GM23248 (cell line): ENCODE measurements at regions not wholly inside any gene's neighbourhood (a gene's known extent, or its start where the extent isn't known, plus 50 kb on each side); places are given as distances from the start of the nearest gene placed in this dataset.

Experiments
- DNase-seq: peaks from one replicate; pipeline ENCODE4 v3.0.0-alpha.2; 2015
- H2AFZ ChIP-seq: fragments of 200-600 bp; sonication (generic); 2 replicates; pipeline ENCODE4 v1.6.1; 2016; ENCODE audit warnings: antibody characterized with exemption
- H3F3A ChIP-seq: fragments of 200-600 bp; sonication (generic); 2 replicates; pipeline ENCODE4 v1.6.1; 2016; ENCODE audit warnings: mild to moderate bottlenecking, antibody characterized with exemption, mixed run types; ENCODE audit not compliant: insufficient read depth
- H3K27ac ChIP-seq: fragments of 200-600 bp; sonication (generic); 2 replicates; pipeline ENCODE4 v1.5.1; 2016; ENCODE audit warnings: mild to moderate bottlenecking
- H3K27me3 ChIP-seq: fragments of 200-600 bp; sonication (generic); replicated peaks from 2 replicates; pipeline ENCODE4 v1.6.1; 2016; ENCODE audit warnings: mild to moderate bottlenecking; ENCODE audit not compliant: insufficient read depth
- H3K36me3 ChIP-seq: fragments of 200-600 bp; sonication (generic); 2 replicates; pipeline ENCODE4 v1.6.1; 2016; ENCODE audit warnings: low read depth, mild to moderate bottlenecking
- H3K4me1 ChIP-seq: fragments of 200-600 bp; sonication (generic); 2 replicates; pipeline ENCODE4 v1.6.1; 2016; ENCODE audit warnings: mild to moderate bottlenecking; ENCODE audit not compliant: insufficient read depth
- H3K4me2 ChIP-seq: fragments of 200-600 bp; sonication (generic); one replicate; pipeline ENCODE4 v1.6.1; 2016; ENCODE audit warnings: mild to moderate bottlenecking; ENCODE audit not compliant: unreplicated experiment
- H3K4me3 ChIP-seq: fragments of 200-600 bp; sonication (generic); 2 replicates; pipeline ENCODE4 v1.5.1; 2016; ENCODE audit warnings: mild to moderate bottlenecking
- H3K79me2 ChIP-seq: fragments of 200-600 bp; sonication (generic); 2 replicates; pipeline ENCODE4 v1.6.1; 2016; ENCODE audit warnings: mild to moderate bottlenecking; ENCODE audit not compliant: insufficient read depth
- H3K9ac ChIP-seq: fragments of 200-600 bp; sonication (generic); 2 replicates; pipeline ENCODE4 v1.6.1; 2016; ENCODE audit warnings: mild to moderate bottlenecking
- H3K9me2 ChIP-seq: fragments of 200-600 bp; sonication (generic); 2 replicates; pipeline ENCODE4 v1.6.1; 2016; ENCODE audit warnings: mixed run types, mild to moderate bottlenecking, moderate library complexity; ENCODE audit not compliant: insufficient read depth
- H3K9me3 ChIP-seq: fragments of 200-600 bp; sonication (generic); one replicate; pipeline ENCODE4 v1.6.1; 2017; ENCODE audit warnings: low read depth
- H4K20me1 ChIP-seq: fragments of 200-600 bp; sonication (generic); 2 replicates; pipeline ENCODE4 v1.6.0; 2016; ENCODE audit not compliant: insufficient read depth
- EZH2 ChIP-seq: fragments of 200-600 bp; sonication (generic); IDR thresholded peaks from 2 replicates; pipeline ENCODE4 v1.6.1; 2018; ENCODE audit warnings: antibody characterized with exemption, mild to moderate bottlenecking; ENCODE audit not compliant: insufficient read depth, poor library complexity, severe bottlenecking
- EZH2phosphoT487 ChIP-seq: fragments of 200-600 bp; sonication (generic); IDR thresholded peaks from 2 replicates; pipeline ENCODE4 v1.6.1; 2018; ENCODE audit warnings: antibody characterized with exemption, moderate library complexity, mild to moderate bottlenecking, low read depth; ENCODE audit not compliant: insufficient read depth
- WGBS, 2 experiments: methylation state at CpG; one replicate each; pipeline ENCODE4 v1.1.6; 2015 to 2017; ENCODE audit warnings: low lambda C conversion rate in 2 of 2, low coverage in 1 of 2; ENCODE audit errors: missing lambda C conversion rate in 2 of 2; 5-methylcytosine and 5-hydroxymethylcytosine counted together
- in situ Hi-C: fragments of 300-500 bp; cut with MboI; formaldehyde crosslinking; loops from 2 replicates; pipeline ENCODE4 v1.15.0; 2020

DNA sequence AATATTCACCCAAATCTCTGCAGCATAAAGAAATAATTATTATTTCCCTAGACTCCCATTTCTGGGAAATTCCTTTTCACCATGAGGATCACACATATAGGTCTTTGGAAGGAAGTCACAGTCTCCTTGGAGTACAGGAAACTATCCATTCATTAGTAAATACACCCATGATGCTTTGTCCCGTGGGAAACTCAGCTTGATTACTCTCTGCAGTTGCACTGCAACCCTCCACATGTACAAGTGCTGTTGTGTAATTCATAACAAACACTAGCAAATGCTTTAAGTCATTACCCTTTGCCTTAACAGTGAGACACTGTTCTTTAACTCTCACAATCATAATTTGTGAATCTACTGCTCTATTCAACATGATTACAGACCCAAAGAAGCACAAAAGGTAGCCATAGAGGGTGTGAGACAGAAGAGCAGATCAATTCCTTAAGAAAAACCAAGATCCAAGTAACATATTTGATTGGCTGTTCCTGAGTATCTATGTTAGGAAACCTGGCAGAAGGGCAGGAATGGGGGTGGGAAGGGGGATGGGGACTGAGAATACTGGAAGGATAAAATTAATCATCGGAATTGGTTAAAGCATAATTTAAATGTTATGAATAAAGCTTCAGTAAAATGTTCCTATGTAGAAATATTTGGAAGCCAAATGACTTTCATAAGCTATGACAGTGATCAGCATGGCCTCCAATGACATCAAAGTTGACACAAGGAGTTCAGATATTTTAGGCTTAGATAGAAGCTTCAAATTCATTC lies 268.0 kb downstream of the HACE1 start:
- WGBS, 2 experiments: 14 to 34% methylated on average over 2 of the region's 2 CpGs
- no peak overlapping the region for H3K27ac ChIP-seq
- H3K4me1 ChIP-seq: no peaks in the 10 kb centered on the region
- no peak overlapping the region for H3K9ac ChIP-seq
- H3K4me2 ChIP-seq: no peak overlapping the region
- no peak overlapping the region for H2AFZ ChIP-seq
- no peaks in the 10 kb centered on the region for H3F3A ChIP-seq
- in situ Hi-C loops: no loop called here
- TF ChIP-seq EZH2phosphoT487: no peak
- no peak for TF ChIP-seq EZH2
- no peaks in the 10 kb centered on the region for H3K36me3 ChIP-seq
- no peaks in the 10 kb centered on the region for H3K27me3 ChIP-seq
- H3K4me3 ChIP-seq: no peak overlapping the region
- H3K9me2 ChIP-seq: no peaks in the 10 kb centered on the region
- H3K9me3 ChIP-seq: no peaks in the 10 kb centered on the region
- peak; percentile 2 for DNase-seq
- H3K79me2 ChIP-seq: no peaks in the 10 kb centered on the region
- no peaks in the 10 kb centered on the region for H4K20me1 ChIP-seq

DNA sequence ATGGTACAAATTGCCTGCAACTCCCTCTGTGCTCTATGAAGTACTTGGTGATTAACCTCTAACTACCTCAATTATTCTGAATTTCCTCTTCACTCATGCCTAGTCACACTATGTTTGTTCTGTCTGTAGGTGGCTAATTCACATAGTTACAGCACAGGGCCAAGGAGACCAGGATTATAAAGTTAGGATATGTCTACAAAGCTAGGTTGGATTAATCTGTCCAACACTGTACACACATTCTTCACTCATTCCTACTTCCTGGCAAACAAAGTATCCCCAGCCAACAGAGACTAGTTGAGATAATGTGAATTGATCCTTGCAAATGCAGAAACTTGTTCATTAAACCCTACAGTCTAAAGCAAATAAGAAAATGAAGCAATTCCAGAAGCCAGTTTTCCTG lies 269.8 kb downstream of the HACE1 start:
- TF ChIP-seq EZH2 (no peak), EZH2phosphoT487 (no peak)
- Histone ChIP-seq H2AFZ (no peak overlapping the region), H3K79me2 (no peaks in the 10 kb centered on the region), H3K4me1 (no peaks in the 10 kb centered on the region), H3K9me2 (no peaks in the 10 kb centered on the region), H3K4me2 (no peak overlapping the region), H3K36me3 (no peaks in the 10 kb centered on the region), H4K20me1 (no peaks in the 10 kb centered on the region), H3F3A (no peaks in the 10 kb centered on the region), H3K4me3 (no peak overlapping the region), H3K9ac (no peak overlapping the region), H3K9me3 (no peaks in the 10 kb centered on the region), H3K27me3 (no peaks in the 10 kb centered on the region), H3K27ac (no peak overlapping the region)
- in situ Hi-C loops: no loop called here
- DNase-seq: no peak

- Histone ChIP-seq H3K9me2 (no peaks in the 10 kb centered on the region), H3K27ac (no peak overlapping the region), H3K9ac (no peak overlapping the region), H3K4me2 (no peak overlapping the region), H3K9me3 (no peaks in the 10 kb centered on the region), H3K4me1 (no peaks in the 10 kb centered on the region), H2AFZ (no peak overlapping the region), H3K79me2 (no peaks in the 10 kb centered on the region), H3F3A (no peaks in the 10 kb centered on the region), H3K27me3 (no peaks in the 10 kb centered on the region), H4K20me1 (no peaks in the 10 kb centered on the region), H3K36me3 (no peaks in the 10 kb centered on the region), H3K4me3 (no peak overlapping the region)
- TF ChIP-seq EZH2 (no peak), EZH2phosphoT487 (no peak)
- in situ Hi-C loops: no loop called here
- WGBS, 2 experiments: 22 to 31% methylated on average over 2 of the region's 2 CpGs
- no peak for DNase-seq
Measured at GRCh38 chr6:104585646-104586045, 274.1 kb downstream of the HACE1 start.

GRCh38 chr6:104580452-104580851 lies 279.3 kb downstream of the HACE1 start:
- Histone ChIP-seq H3K9ac (no peak overlapping the region), H2AFZ (no peak overlapping the region), H3K36me3 (no peaks in the 10 kb centered on the region), H3K27me3 (no peaks in the 10 kb centered on the region), H3K27ac (no peak overlapping the region), H4K20me1 (no peaks in the 10 kb centered on the region), H3K79me2 (no peaks in the 10 kb centered on the region), H3K4me3 (no peak overlapping the region), H3K4me2 (no peak overlapping the region), H3K9me2 (no peaks in the 10 kb centered on the region), H3F3A (no peaks in the 10 kb centered on the region), H3K9me3 (no peaks in the 10 kb centered on the region), H3K4me1 (no peaks in the 10 kb centered on the region)
- in situ Hi-C loops: no loop called here
- TF ChIP-seq EZH2phosphoT487 (no peak), EZH2 (no peak)
- no peak for DNase-seq
